Astrocyte (in vitro differentiated cells and primary cell): ENCODE measurements at regions not wholly inside any gene's neighbourhood (a gene's known extent, or its start where the extent isn't known, plus 50 kb on each side); places are given as distances from the start of the nearest gene placed in this dataset.
A peak's percentile ranks its signal among the peaks of the same experiment; 100 is the strongest.

ENCODE experiments used
- DNase-seq: peaks from one replicate; pipeline ENCODE4 v3.0.0-alpha.2; 2010; ENCODE audit warnings: low read depth
- FAIRE-seq: peaks from 2 replicates; lab custom pipeline; 2011; peaks lifted over from hg19 to GRCh38; lab: Jason Lieb, UNC
- H2AFZ ChIP-seq: 2 replicates; pipeline ENCODE4 v1.6.0; 2012; ENCODE audit warnings: low read depth, low read length, inconsistent platforms
- H3K27ac ChIP-seq: 2 replicates; pipeline ENCODE4 v1.5.1; 2011; ENCODE audit warnings: low read depth, low read length, inconsistent platforms
- H3K27me3 ChIP-seq: 2 replicates; pipeline ENCODE4 v1.6.0; 2011; ENCODE audit warnings: low read length, inconsistent platforms; ENCODE audit not compliant: insufficient read depth
- H3K36me3 ChIP-seq: 2 replicates; pipeline ENCODE4 v1.5.1; 2011; ENCODE audit warnings: low read length, inconsistent platforms; ENCODE audit not compliant: insufficient read depth
- H3K4me1 ChIP-seq: 2 replicates; pipeline ENCODE4 v1.5.1; 2011; ENCODE audit warnings: low read length, inconsistent platforms; ENCODE audit not compliant: insufficient read depth
- H3K4me2 ChIP-seq: 2 replicates; pipeline ENCODE4 v1.6.0; 2012; ENCODE audit warnings: low read length, inconsistent platforms
- H3K4me3 ChIP-seq: 2 replicates; pipeline ENCODE4 v1.5.1; 2011; ENCODE audit warnings: low read depth, mild to moderate bottlenecking, low read length, inconsistent platforms; ENCODE audit not compliant: insufficient read depth
- H3K79me2 ChIP-seq: 2 replicates; pipeline ENCODE4 v1.6.0; 2012; ENCODE audit warnings: mild to moderate bottlenecking, low read length, inconsistent platforms; ENCODE audit not compliant: insufficient read depth
- H3K9ac ChIP-seq: 2 replicates; pipeline ENCODE4 v1.6.0; 2012; ENCODE audit warnings: mild to moderate bottlenecking, low read length, inconsistent platforms
- H3K9me3 ChIP-seq: 2 replicates; pipeline ENCODE4 v1.5.1; 2012; ENCODE audit warnings: low read depth, mild to moderate bottlenecking, low read length, inconsistent platforms; ENCODE audit not compliant: insufficient read depth
- H4K20me1 ChIP-seq: 2 replicates; pipeline ENCODE4 v1.6.0; 2012; ENCODE audit warnings: low read length, inconsistent platforms; ENCODE audit not compliant: insufficient read depth
- H3K27ac Mint-ChIP-seq: one replicate; pipeline ENCODE4 v1.8.0; 2021; ENCODE audit warnings: mild to moderate bottlenecking, mixed read lengths; ENCODE audit not compliant: unreplicated experiment
- H3K27me3 Mint-ChIP-seq: one replicate; pipeline ENCODE4 v1.8.0; 2021; ENCODE audit warnings: low read depth, mixed read lengths; ENCODE audit not compliant: unreplicated experiment
- H3K36me3 Mint-ChIP-seq: one replicate; pipeline ENCODE4 v1.8.0; 2021; ENCODE audit warnings: low read depth, mixed read lengths; ENCODE audit not compliant: unreplicated experiment
- H3K4me1 Mint-ChIP-seq: one replicate; pipeline ENCODE4 v1.8.0; 2021; ENCODE audit warnings: low read depth, mixed read lengths; ENCODE audit not compliant: unreplicated experiment
- H3K4me3 Mint-ChIP-seq: one replicate; pipeline ENCODE4 v1.8.0; 2021; ENCODE audit warnings: mild to moderate bottlenecking, moderate library complexity, mixed read lengths; ENCODE audit not compliant: unreplicated experiment
- H3K9me3 Mint-ChIP-seq: one replicate; pipeline ENCODE4 v1.8.0; 2021; ENCODE audit warnings: mild to moderate bottlenecking, mixed read lengths; ENCODE audit not compliant: unreplicated experiment
- CTCF ChIP-seq: IDR thresholded peaks from 2 replicates; pipeline ENCODE4 v1.5.1; 2011; ENCODE audit warnings: low read depth, mild to moderate bottlenecking, inconsistent platforms, low read length, moderate library complexity; ENCODE audit not compliant: insufficient read depth
- EZH2 ChIP-seq: IDR thresholded peaks from 2 replicates; pipeline ENCODE4 v1.6.1; 2012; ENCODE audit warnings: mild to moderate bottlenecking, low read length, inconsistent platforms; ENCODE audit not compliant: insufficient read depth

GRCh38 chr7:54843841-54844355 is 84.9 kb upstream of the SEC61G start:
- Histone ChIP-seq H3K27me3 (no peaks in the 10 kb centered on the region), H3K4me3 (no peak overlapping the region), H3K9ac (no peak overlapping the region), H3K9me3 (no peaks in the 10 kb centered on the region), H3K27ac (no peak overlapping the region), H4K20me1 (no peaks in the 10 kb centered on the region), H3K4me1 (peaks cover 23% of the 10 kb centered on the region), H3K4me2 (no peak overlapping the region), H3K79me2 (no peaks in the 10 kb centered on the region), H3K36me3 (no peaks in the 10 kb centered on the region), H2AFZ (no peak overlapping the region)
- Mint-ChIP-seq H3K9me3 (no peaks in the 10 kb centered on the region), H3K4me3 (no peak overlapping the region), H3K27ac (no peak overlapping the region), H3K27me3 (peaks cover 2% of the 10 kb centered on the region), H3K4me1 (peaks cover 8% of the 10 kb centered on the region), H3K36me3 (no peaks in the 10 kb centered on the region)
- no peak for DNase-seq
- no peak for TF ChIP-seq CTCF
- TF ChIP-seq EZH2, result no peak
- FAIRE-seq, result no peak

GRCh38 chr7:54846273-54846672 is 87.3 kb upstream of the SEC61G start:
- H3K4me1 ChIP-seq, result peaks cover 14% of the 10 kb centered on the region
- H3K27me3 Mint-ChIP-seq, result no peaks in the 10 kb centered on the region
- no peak overlapping the region for H3K4me2 ChIP-seq
- H3K79me2 ChIP-seq, result no peaks in the 10 kb centered on the region
- H3K9me3 Mint-ChIP-seq, result peaks cover 6% of the 10 kb centered on the region
- H3K4me3 Mint-ChIP-seq, result no peak overlapping the region
- no peak overlapping the region for H3K27ac ChIP-seq
- TF ChIP-seq EZH2, result no peak
- no peak for TF ChIP-seq CTCF
- peak; percentile 32 for FAIRE-seq
- H3K9ac ChIP-seq, result no peak overlapping the region
- H3K9me3 ChIP-seq, result no peaks in the 10 kb centered on the region
- H3K27ac Mint-ChIP-seq, result no peak overlapping the region
- no peaks in the 10 kb centered on the region for H3K27me3 ChIP-seq
- H3K4me1 Mint-ChIP-seq, result peaks cover 7% of the 10 kb centered on the region
- DNase-seq, result peak; percentile 22
- H3K36me3 Mint-ChIP-seq, result no peaks in the 10 kb centered on the region
- no peaks in the 10 kb centered on the region for H3K36me3 ChIP-seq
- no peak overlapping the region for H2AFZ ChIP-seq
- no peak overlapping the region for H3K4me3 ChIP-seq
- H4K20me1 ChIP-seq, result no peaks in the 10 kb centered on the region

DNA sequence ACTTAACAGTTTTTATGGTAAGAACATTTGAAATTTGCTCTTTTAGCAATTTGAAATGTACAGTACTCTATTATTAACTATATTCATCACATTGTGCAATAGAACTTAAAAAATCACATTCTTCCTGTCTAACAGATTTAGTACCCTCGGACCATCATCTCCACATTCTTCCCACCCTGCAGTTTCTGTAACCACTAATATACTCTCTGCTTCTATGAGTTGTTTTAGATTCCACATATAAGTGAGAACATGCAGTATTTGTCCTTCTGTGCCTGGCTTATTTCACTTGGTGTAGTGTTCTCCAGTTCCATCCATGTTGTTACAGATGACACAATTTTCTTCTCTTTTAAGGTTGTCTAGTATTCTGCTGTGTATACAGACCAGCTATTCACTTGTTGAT is 88.9 kb upstream of the SEC61G start:
- no peaks in the 10 kb centered on the region for H3K36me3 Mint-ChIP-seq
- H3K4me1 ChIP-seq, result no peaks in the 10 kb centered on the region
- no peak overlapping the region for H3K9ac ChIP-seq
- H3K4me3 Mint-ChIP-seq, result no peak overlapping the region
- FAIRE-seq, result no peak
- H3K27me3 ChIP-seq, result no peaks in the 10 kb centered on the region
- H3K4me3 ChIP-seq, result no peak overlapping the region
- H3K79me2 ChIP-seq, result no peaks in the 10 kb centered on the region
- no peak for DNase-seq
- H3K27ac Mint-ChIP-seq, result no peak overlapping the region
- no peaks in the 10 kb centered on the region for H3K4me1 Mint-ChIP-seq
- H3K27ac ChIP-seq, result no peak overlapping the region
- no peaks in the 10 kb centered on the region for H4K20me1 ChIP-seq
- no peaks in the 10 kb centered on the region for H3K9me3 ChIP-seq
- no peak overlapping the region for H2AFZ ChIP-seq
- no peak overlapping the region for H3K4me2 ChIP-seq
- H3K36me3 ChIP-seq, result no peaks in the 10 kb centered on the region
- H3K9me3 Mint-ChIP-seq, result peaks cover 10% of the 10 kb centered on the region
- no peaks in the 10 kb centered on the region for H3K27me3 Mint-ChIP-seq
- TF ChIP-seq CTCF (no peak), EZH2 (no peak)
